Left colon (tissue), 2 donors: ENCODE measurements at regions not wholly inside any gene's neighbourhood (a gene's known extent, or its start where the extent isn't known, plus 50 kb on each side); places are given as distances from the start of the nearest gene placed in this dataset.
"Not testable (repeated sequence)": the region's sequence is repeated elsewhere in the genome, so short reads cannot be mapped to it uniquely, and the experiment has no call there.

Experiments used
- ATAC-seq: fragments of 200-7000 bp; cut with Tn5 transposase; one replicate; pipeline ENCODE4 v1.9.1; 2020; ENCODE audit warnings: mild to moderate bottlenecking, moderate library complexity
- DNase-seq, 2 donors: peaks; one replicate each; pipeline ENCODE4 v3.0.0-alpha.2; 2020
- intact Hi-C, 2 donors: fragments of 100-400 bp; cut with DNase I in 1 of 2; cut with micrococcal nuclease in 1 of 2; formaldehyde crosslinking; loops; one replicate each; pipeline versions ENCODE4 v1.11.2 to v1.14.0; 2022; cut with DNase I, micrococcal nuclease
- donor health status: DM: no; HTN: no; CAD: no.
- donor health status: DM: yes; HTN: yes; CAD: no.

GRCh38 chr13:24563087-24563486, 50.5 kb upstream of the PARP4 start:
- ATAC-seq (no peak), DNase-seq (no peak)
- intact Hi-C loops: no loop called here

- DNase-seq, intact Hi-C loops, ATAC-seq: not testable (repeated sequence)
Observed at GRCh38 chr13:24563971-24564370, 51.4 kb upstream of the PARP4 start.

GRCh38 chr13:24564881-24565280, 52.3 kb upstream of the PARP4 start:
- no peak for ATAC-seq
- intact Hi-C loops: no loop called here
- DNase-seq: no peak

GRCh38 chr13:24567593-24567992, 55.0 kb upstream of the PARP4 start:
- ATAC-seq, DNase-seq, intact Hi-C loops: not testable (repeated sequence)

GRCh38 chr13:24574847-24575246, 62.3 kb upstream of the PARP4 start:
- intact Hi-C loops: no loop called here
- no peak for ATAC-seq

GRCh38 chr13:24580315-24580714, 67.7 kb upstream of the PARP4 start:
- peak in 1 of 2 donors; percentile 5 for DNase-seq
- intact Hi-C loops, ATAC-seq: not testable (repeated sequence)

More at GRCh38 chr13:24574847-24575246, 62.3 kb upstream of the PARP4 start:
- no peak for DNase-seq

GRCh38 chr13:24581578-24581977, 69.0 kb upstream of the PARP4 start:
- intact Hi-C loops, ATAC-seq, DNase-seq: not testable (repeated sequence)

GRCh38 chr13:24591697-24592096, 79.1 kb upstream of the PARP4 start:
- intact Hi-C loops, ATAC-seq, DNase-seq: not testable (repeated sequence)

GRCh38 chr13:24597906-24598670, 82.1 kb upstream of the ATP12A start:
- ATAC-seq, DNase-seq, intact Hi-C loops: not testable (repeated sequence)

- intact Hi-C loops, DNase-seq, ATAC-seq: not testable (repeated sequence)
Observed at GRCh38 chr13:24599019-24599791, 81.0 kb upstream of the ATP12A start.

GRCh38 chr13:24605923-24606372, 74.3 kb upstream of the ATP12A start:
- ATAC-seq (peak; percentile 92), DNase-seq (no peak)
- intact Hi-C loops: no loop called here

GRCh38 chr13:24606486-24607170, 73.6 kb upstream of the ATP12A start:
- intact Hi-C loops: no loop called here
- ATAC-seq (no peak), DNase-seq (no peak)

- ATAC-seq: no peak
- DNase-seq: no peak
- intact Hi-C loops: no loop called here
Observed at GRCh38 chr13:24610956-24611355, 69.3 kb upstream of the ATP12A start.

GRCh38 chr13:24612726-24613125, 67.5 kb upstream of the ATP12A start:
- ATAC-seq: no peak
- intact Hi-C loops: no loop called here

GRCh38 chr13:24613128-24613527, 67.1 kb upstream of the ATP12A start:
- ATAC-seq: no peak
- intact Hi-C loops: no loop called here
- DNase-seq: no peak

More at GRCh38 chr13:24612726-24613125, 67.5 kb upstream of the ATP12A start:
- no peak for DNase-seq

- DNase-seq (no peak), ATAC-seq (no peak)
- intact Hi-C loops: no loop called here
Observed at GRCh38 chr13:24613755-24614154, 66.5 kb upstream of the ATP12A start.

- DNase-seq (no peak), ATAC-seq (no peak)
- intact Hi-C loops: no loop called here
Observed at GRCh38 chr13:24614306-24615080, 65.7 kb upstream of the ATP12A start.

GRCh38 chr13:24615114-24615513, 65.1 kb upstream of the ATP12A start:
- intact Hi-C loops: no loop called here
- ATAC-seq: no peak

More at GRCh38 chr13:24615114-24615513, 65.1 kb upstream of the ATP12A start:
- no peak for DNase-seq
